CD4-positive, alpha-beta T cell (primary cell): ENCODE measurements at regions not wholly inside any gene's neighbourhood (a gene's known extent, or its start where the extent isn't known, plus 50 kb on each side); places are given as distances from the start of the nearest gene placed in this dataset.

ENCODE experiments used
- ATAC-seq: fragments of 200-7000 bp; cut with Tn5 transposase; one replicate; pipeline ENCODE4 v1.10.0; 2022; ENCODE audit warnings: mild to moderate bottlenecking; ENCODE audit not compliant: poor library complexity
- CTCF ChIA-PET: fragments of 350-600 bp; sonication (Branson Sonifier 250); formaldehyde crosslinking; loops from one replicate; lab custom pipeline; 2021; ENCODE audit warnings: antibody characterized with exemption, inconsistent platforms; lab: Charles Lee
- POLR2A ChIA-PET: fragments of 350-600 bp; sonication (Branson Sonifier 250); formaldehyde crosslinking; loops from one replicate; lab custom pipeline; 2021; ENCODE audit warnings: antibody characterized with exemption, inconsistent platforms; lab: Charles Lee
- DNase-seq, 14 experiments: peaks; one replicate each; pipeline ENCODE4 v3.0.0-alpha.2; 2013 to 2020; ENCODE audit warnings: mixed read lengths in 2 of 14
- H3K27ac ChIP-seq, 2 donors: one replicate each; pipeline versions ENCODE4 v1.5.1 to v1.7.0; 2013; ENCODE audit warnings: low read length in 2 of 2, low read depth in 1 of 2, mild to moderate bottlenecking in 1 of 2
- H3K27me3 ChIP-seq, 2 experiments: 1 replicate in 1 of 2; 2 replicates in 1 of 2; pipeline versions ENCODE4 v1.6.1 to v1.7.0; 2013; ENCODE audit warnings: low read length in 2 of 2, control low read depth in 1 of 2, mild to moderate bottlenecking in 1 of 2, moderate library complexity in 1 of 2; ENCODE audit not compliant: insufficient read depth in 2 of 2, control insufficient read depth in 1 of 2
- H3K36me3 ChIP-seq: one replicate; pipeline ENCODE4 v1.6.1; 2013; ENCODE audit warnings: low read length, control low read depth; ENCODE audit not compliant: insufficient read depth
- H3K4me1 ChIP-seq: one replicate; pipeline ENCODE4 v1.6.1; 2013; ENCODE audit warnings: low read length, control low read depth; ENCODE audit not compliant: insufficient read depth
- H3K4me3 ChIP-seq: one replicate; pipeline ENCODE4 v1.5.1; 2013; ENCODE audit warnings: mild to moderate bottlenecking, low read length, moderate library complexity
- H3K9me3 ChIP-seq, 2 experiments: 1 replicate in 1 of 2; 2 replicates in 1 of 2; pipeline versions ENCODE4 v1.6.1 to v1.7.0; 2013; ENCODE audit warnings: low read length in 2 of 2, mild to moderate bottlenecking in 2 of 2, control low read depth in 1 of 2, moderate library complexity in 1 of 2; ENCODE audit not compliant: control insufficient read depth in 1 of 2, insufficient read depth in 1 of 2
- H3K27ac Mint-ChIP-seq: one replicate; pipeline ENCODE4 v1.8.0; 2020; ENCODE audit warnings: mixed read lengths
- H3K27me3 Mint-ChIP-seq: one replicate; pipeline ENCODE4 v1.8.0; 2021; ENCODE audit warnings: mixed read lengths
- H3K36me3 Mint-ChIP-seq: one replicate; pipeline ENCODE4 v1.8.0; 2021; ENCODE audit warnings: low read depth, mixed read lengths
- H3K4me1 Mint-ChIP-seq: one replicate; pipeline ENCODE4 v1.8.0; 2021; ENCODE audit warnings: low read depth, mixed read lengths
- H3K4me3 Mint-ChIP-seq: one replicate; pipeline ENCODE4 v1.8.0; 2020; ENCODE audit warnings: mild to moderate bottlenecking, mixed read lengths
- H3K9me3 Mint-ChIP-seq: one replicate; pipeline ENCODE4 v1.8.0; 2020; ENCODE audit warnings: mixed read lengths
- CTCF ChIP-seq: fragments of 200-600 bp; IDR thresholded peaks from one replicate; pipeline ENCODE4 v1.8.0; 2022; ENCODE audit warnings: antibody characterized with exemption, mild to moderate bottlenecking
- intact Hi-C, 2 experiments: fragments of 100-400 bp; cut with DNase I in 1 of 2; cut with micrococcal nuclease in 1 of 2; formaldehyde crosslinking; loops; one replicate each; pipeline versions ENCODE4 v1.15.1 to v1.9.0; 2023 to 2025; cut with DNase I, micrococcal nuclease

- Histone ChIP-seq H3K36me3 (no peaks in the 10 kb centered on the region), H3K4me3 (no peak overlapping the region), H3K27ac (no peak overlapping the region), H3K4me1 (no peaks in the 10 kb centered on the region), H3K9me3 (peaks cover 0 to 11% of the 10 kb centered on the region in 2 experiments), H3K27me3 (no peaks in the 10 kb centered on the region)
- TF ChIP-seq CTCF = no peak
- intact Hi-C loops = no loop called here
- ChIA-PET CTCF (no interaction called here), POLR2A (no interaction called here)
- ATAC-seq = no peak
- H3K27ac Mint-ChIP-seq = no peak overlapping the region
- no peaks in the 10 kb centered on the region for H3K36me3 Mint-ChIP-seq
- H3K27me3 Mint-ChIP-seq = no peaks in the 10 kb centered on the region
- DNase-seq = no peak
- no peak overlapping the region for H3K4me3 Mint-ChIP-seq
- no peaks in the 10 kb centered on the region for H3K4me1 Mint-ChIP-seq
- H3K9me3 Mint-ChIP-seq = peaks cover 8% of the 10 kb centered on the region
Observed at GRCh38 chrX:35150642-35151239, 208.1 kb downstream of the FAM47B start.

- H3K27me3 ChIP-seq = no peaks in the 10 kb centered on the region
- intact Hi-C loops = no loop called here
- no peak for ATAC-seq
- no peaks in the 10 kb centered on the region for H3K36me3 ChIP-seq
- ChIA-PET POLR2A (no interaction called here), CTCF (interaction anchor here (0.6 kb wide), 1 partner anchor 471 kb away, joined by 4 read pairs; no protein-coding TSS in a partner anchor)
- no peak for TF ChIP-seq CTCF
- H3K27me3 Mint-ChIP-seq = no peaks in the 10 kb centered on the region
- DNase-seq = no peak
- H3K9me3 ChIP-seq = no peaks in the 10 kb centered on the region
- no peaks in the 10 kb centered on the region for H3K4me1 Mint-ChIP-seq
- peaks cover 2% of the 10 kb centered on the region for H3K9me3 Mint-ChIP-seq
- no peak overlapping the region for H3K27ac ChIP-seq
- no peak overlapping the region for H3K4me3 ChIP-seq
- H3K4me1 ChIP-seq = no peaks in the 10 kb centered on the region
- H3K36me3 Mint-ChIP-seq = no peaks in the 10 kb centered on the region
- H3K4me3 Mint-ChIP-seq = no peak overlapping the region
- H3K27ac Mint-ChIP-seq = no peak overlapping the region
Observed at GRCh38 chrX:35166023-35166422, 223.4 kb downstream of the FAM47B start.
